ENCODE measurements at regions not wholly inside any gene's neighbourhood (a gene's known extent, or its start where the extent isn't known, plus 50 kb on each side); places are given as distances from the start of the nearest gene placed in this dataset.

- Histone ChIP-seq H3K36me3 (ENCODE audit: control insufficient read depth in 2 of 2, extremely low read depth in 1 of 2, insufficient read depth in 2 of 2, low read length in 2 of 2) (no peaks in the 10 kb centered on the region), H3K4me2 (ENCODE audit: insufficient read depth, low read length) (no peak overlapping the region), H3K27me3 (ENCODE audit: control insufficient read depth in 2 of 2, insufficient read depth in 2 of 2, low read length in 2 of 2) (no peaks in the 10 kb centered on the region), H3K4me3 (replicated peaks in 1 of 3; ENCODE audit: insufficient read depth in 1 of 3, low read depth in 1 of 3, low read length in 3 of 3) (no peak overlapping the region), H3K27ac (ENCODE audit: insufficient read depth, low read depth, low read length) (no peak overlapping the region), H3K9ac (replicated peaks; ENCODE audit: extremely low read depth, insufficient read depth, low read length) (no peak overlapping the region), H4K20me1 (replicated peaks; ENCODE audit: control insufficient read depth, extremely low read depth, insufficient read depth, low read length) (no peaks in the 10 kb centered on the region), H3K9me1 (replicated peaks; ENCODE audit: control insufficient read depth, extremely low read depth, insufficient read depth, low read length) (no peaks in the 10 kb centered on the region), H3K9me3 (replicated peaks; ENCODE audit: control insufficient read depth, insufficient read depth, low read length) (no peaks in the 10 kb centered on the region), H3K79me2 (ENCODE audit: control insufficient read depth, insufficient read depth, low read length) (no peaks in the 10 kb centered on the region), H2AFZ (ENCODE audit: low read depth, low read length) (no peak overlapping the region), H3K4me1 (ENCODE audit: control insufficient read depth, extremely low read depth, insufficient read depth, low read length) (no peaks in the 10 kb centered on the region)
- ChIA-PET CTCF (interaction anchor here (1.6 kb wide), 1 partner anchor 11 kb away, joined by 5 read pairs; no protein-coding TSS in a partner anchor), POLR2A (no interaction called here)
- no peak for DNase-seq (ENCODE audit: low read depth, low spot score)
- no peak for TF ChIP-seq POLR2AphosphoS5 (IDR thresholded peaks at IDR 0.05; ENCODE audit: insufficient read depth, low read depth, low read length)
- TF ChIP-seq POLR2A (IDR thresholded peaks at IDR 0.05; ENCODE audit: low read depth, low read length): no peak
- TF ChIP-seq MAX (IDR thresholded peaks at IDR 0.05; ENCODE audit: insufficient read depth, insufficient read length): no peak
- no peak for TF ChIP-seq EZH2 (IDR thresholded peaks at IDR 0.05; ENCODE audit: borderline replicate concordance, low read depth, low read length, severe bottlenecking)
- no peak for TF ChIP-seq MYC (IDR thresholded peaks at IDR 0.05; ENCODE audit: low read depth, low read length)
- TF ChIP-seq FOS (IDR thresholded peaks at IDR 0.05; ENCODE audit: borderline replicate concordance, insufficient read depth, low read length): no peak
- no peak for TF ChIP-seq GATA2 (IDR thresholded peaks at IDR 0.05; ENCODE audit: insufficient read depth, insufficient read length, low read depth, low read length)
- dilution Hi-C loops (cut with MboI; ENCODE audit: extremely low pct_ligation_motif_present, low sequenced_read_pairs): no loop called here
- FAIRE-seq: no peak
- no TSS peak for BruUV-seq (replicated peaks)
- intact Hi-C loops (cut with micrococcal nuclease): no loop called here
Observed at GRCh38 chr4:100633269-100633668, 115.4 kb upstream of the EMCN start.

GRCh38 chr4:100632163-100632562 lies 114.3 kb upstream of the EMCN start:
- TF ChIP-seq MYC (IDR thresholded peaks at IDR 0.05; ENCODE audit: low read depth, low read length) (no peak), JUN (IDR thresholded peaks at IDR 0.05; ENCODE audit: borderline replicate concordance, insufficient read depth, insufficient read length, low read depth) (no peak), FOS (IDR thresholded peaks at IDR 0.05; ENCODE audit: borderline replicate concordance, insufficient read depth, low read length) (no peak), POLR2AphosphoS5 (IDR thresholded peaks at IDR 0.05; ENCODE audit: insufficient read depth, low read depth, low read length) (no peak), EZH2 (IDR thresholded peaks at IDR 0.05; ENCODE audit: borderline replicate concordance, low read depth, low read length, severe bottlenecking) (no peak), POLR2A (IDR thresholded peaks at IDR 0.05; ENCODE audit: low read depth, low read length) (no peak), GATA2 (IDR thresholded peaks at IDR 0.05; ENCODE audit: insufficient read depth, insufficient read length, low read depth, low read length) (no peak), MAX (IDR thresholded peaks at IDR 0.05; ENCODE audit: insufficient read depth, insufficient read length) (no peak)
- TF ChIP-seq, protein P1, sequence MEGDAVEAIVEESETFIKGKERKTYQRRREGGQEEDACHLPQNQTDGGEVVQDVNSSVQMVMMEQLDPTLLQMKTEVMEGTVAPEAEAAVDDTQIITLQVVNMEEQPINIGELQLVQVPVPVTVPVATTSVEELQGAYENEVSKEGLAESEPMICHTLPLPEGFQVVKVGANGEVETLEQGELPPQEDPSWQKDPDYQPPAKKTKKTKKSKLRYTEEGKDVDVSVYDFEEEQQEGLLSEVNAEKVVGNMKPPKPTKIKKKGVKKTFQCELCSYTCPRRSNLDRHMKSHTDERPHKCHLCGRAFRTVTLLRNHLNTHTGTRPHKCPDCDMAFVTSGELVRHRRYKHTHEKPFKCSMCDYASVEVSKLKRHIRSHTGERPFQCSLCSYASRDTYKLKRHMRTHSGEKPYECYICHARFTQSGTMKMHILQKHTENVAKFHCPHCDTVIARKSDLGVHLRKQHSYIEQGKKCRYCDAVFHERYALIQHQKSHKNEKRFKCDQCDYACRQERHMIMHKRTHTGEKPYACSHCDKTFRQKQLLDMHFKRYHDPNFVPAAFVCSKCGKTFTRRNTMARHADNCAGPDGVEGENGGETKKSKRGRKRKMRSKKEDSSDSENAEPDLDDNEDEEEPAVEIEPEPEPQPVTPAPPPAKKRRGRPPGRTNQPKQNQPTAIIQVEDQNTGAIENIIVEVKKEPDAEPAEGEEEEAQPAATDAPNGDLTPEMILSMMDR (IDR thresholded peaks at IDR 0.05; ENCODE audit: extremely low read depth in 1 of 2, insufficient read depth in 1 of 2, low read depth in 1 of 2, low read length in 2 of 2): no peak
- CTCF ChIA-PET: interaction anchor here (1.6 kb wide), 1 partner anchor 10 kb away, joined by 5 read pairs; no protein-coding TSS in a partner anchor
- no TSS peak for BruUV-seq (replicated peaks)
- no peak overlapping the region for H3K4me2 ChIP-seq (ENCODE audit: insufficient read depth, low read length)
- intact Hi-C loops (cut with micrococcal nuclease): no loop called here
- no peaks in the 10 kb centered on the region for H3K36me3 ChIP-seq (ENCODE audit: control insufficient read depth in 2 of 2, extremely low read depth in 1 of 2, insufficient read depth in 2 of 2, low read length in 2 of 2)
- no peak overlapping the region for H3K4me3 ChIP-seq (replicated peaks in 1 of 3; ENCODE audit: insufficient read depth in 1 of 3, low read depth in 1 of 3, low read length in 3 of 3)
- dilution Hi-C loops (cut with MboI; ENCODE audit: extremely low pct_ligation_motif_present, low sequenced_read_pairs): no loop called here
- POLR2A ChIA-PET: no interaction called here
- FAIRE-seq: no peak
- no peaks in the 10 kb centered on the region for H3K9me3 ChIP-seq (replicated peaks; ENCODE audit: control insufficient read depth, insufficient read depth, low read length)
- no peaks in the 10 kb centered on the region for H4K20me1 ChIP-seq (replicated peaks; ENCODE audit: control insufficient read depth, extremely low read depth, insufficient read depth, low read length)
- H3K27ac ChIP-seq (ENCODE audit: insufficient read depth, low read depth, low read length): no peak overlapping the region
- no peaks in the 10 kb centered on the region for H3K4me1 ChIP-seq (ENCODE audit: control insufficient read depth, extremely low read depth, insufficient read depth, low read length)
- no peaks in the 10 kb centered on the region for H3K79me2 ChIP-seq (ENCODE audit: control insufficient read depth, insufficient read depth, low read length)
- H2AFZ ChIP-seq (ENCODE audit: low read depth, low read length): no peak overlapping the region
- no peak overlapping the region for H3K9ac ChIP-seq (replicated peaks; ENCODE audit: extremely low read depth, insufficient read depth, low read length)
- H3K9me1 ChIP-seq (replicated peaks; ENCODE audit: control insufficient read depth, extremely low read depth, insufficient read depth, low read length): no peaks in the 10 kb centered on the region
- no peaks in the 10 kb centered on the region for H3K27me3 ChIP-seq (ENCODE audit: control insufficient read depth in 2 of 2, insufficient read depth in 2 of 2, low read length in 2 of 2)
- no peak for DNase-seq (ENCODE audit: low read depth, low spot score)

All from endothelial cell of umbilical vein (primary cell).